ENCODE measurements at regions not wholly inside any gene's neighbourhood (a gene's known extent, or its start where the extent isn't known, plus 50 kb on each side); places are given as distances from the start of the nearest gene placed in this dataset.
"Not testable (repeated sequence)": the region's sequence is repeated elsewhere in the genome, so short reads cannot be mapped to it uniquely, and the experiment has no call there.

DNA sequence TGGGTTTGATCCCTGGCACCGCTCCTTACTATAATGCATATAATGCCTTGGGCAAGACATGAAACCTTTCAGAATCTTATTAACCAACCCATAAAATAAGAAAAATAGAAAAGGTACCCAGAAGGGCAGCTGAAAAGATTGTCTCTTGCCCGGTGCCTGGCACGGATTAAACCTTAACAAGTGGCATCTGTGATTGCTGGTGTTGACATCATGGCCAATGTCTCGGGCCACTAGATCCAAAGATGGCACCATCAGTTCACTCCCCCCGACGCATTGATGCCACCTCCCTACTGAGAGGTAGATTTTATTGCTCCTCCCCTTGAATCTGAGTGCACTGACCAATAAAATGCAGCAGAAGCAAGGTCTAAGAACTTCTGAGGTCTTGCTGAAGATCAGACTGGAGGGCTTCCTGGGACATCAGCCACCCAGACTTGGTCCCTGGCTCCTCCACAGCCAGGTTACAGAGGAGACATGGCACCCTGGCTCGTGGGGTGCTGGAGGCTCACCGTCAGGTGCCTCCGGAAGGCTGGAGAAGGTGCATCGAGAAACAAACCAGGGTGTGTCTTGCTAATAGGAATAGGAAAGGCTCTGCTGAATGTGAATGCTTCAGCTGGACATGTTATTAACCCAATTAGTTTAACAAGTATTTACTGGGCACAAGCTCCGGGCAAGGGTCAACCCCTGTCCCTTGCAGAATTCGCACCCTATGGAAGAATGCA lies 80.0 kb upstream of the COL5A1 start:
- DNase-seq (ENCODE audit: low spot score), result no peak

DNA sequence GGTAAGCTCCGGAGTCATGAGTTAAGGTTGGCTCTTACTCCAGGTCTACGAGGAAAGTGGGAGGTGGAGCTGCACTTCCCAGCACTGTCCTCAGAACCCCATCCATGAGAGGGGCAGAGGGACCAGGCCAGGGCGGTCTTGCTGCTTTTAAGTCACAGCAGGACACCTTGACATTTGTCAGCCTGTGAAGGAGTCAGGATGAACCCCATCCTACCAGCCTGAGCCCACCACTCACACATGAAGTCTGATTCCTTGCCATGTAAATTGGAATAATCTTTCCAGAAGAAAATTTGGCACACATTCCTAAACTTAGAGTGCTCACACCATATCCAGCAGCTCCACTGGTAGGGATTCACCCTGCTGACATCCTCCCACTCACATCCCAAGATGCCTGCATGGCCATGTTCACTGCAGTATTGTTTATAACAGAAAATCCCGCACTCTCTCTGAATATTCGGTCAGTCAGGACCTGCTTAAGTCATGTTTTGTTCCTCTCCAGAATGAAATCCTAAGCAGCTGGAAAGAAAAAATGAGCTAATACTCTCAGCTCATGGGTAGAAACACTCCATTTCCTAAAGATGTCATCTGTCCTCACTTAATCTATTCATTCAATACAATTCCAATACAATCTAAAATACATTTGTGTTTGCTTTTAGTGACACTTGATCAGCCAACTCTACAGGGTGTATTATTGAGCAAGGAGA lies 79.3 kb upstream of the COL5A1 start:
- DNase-seq (ENCODE audit: low spot score), result no peak

DNA sequence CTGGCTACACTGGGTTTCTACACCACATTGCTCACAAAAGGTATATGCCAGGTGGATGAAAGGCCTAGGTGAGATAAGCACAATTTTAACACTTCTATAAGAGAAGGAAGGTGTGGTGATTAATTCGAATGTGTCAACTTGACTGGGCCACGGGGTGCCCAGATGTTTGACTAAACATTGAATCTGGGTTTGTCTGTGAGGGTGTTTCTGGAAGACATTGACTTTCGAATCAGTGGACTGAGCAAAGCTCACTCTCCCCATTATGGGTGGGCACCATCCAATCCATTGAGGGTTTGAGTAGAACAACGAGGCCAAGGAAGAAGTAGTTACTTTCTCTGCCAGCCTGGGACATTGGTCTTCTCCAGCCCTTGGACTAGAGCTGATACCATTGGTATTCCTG lies 78.2 kb upstream of the COL5A1 start:
- no peak for DNase-seq (ENCODE audit: low spot score)

DNA sequence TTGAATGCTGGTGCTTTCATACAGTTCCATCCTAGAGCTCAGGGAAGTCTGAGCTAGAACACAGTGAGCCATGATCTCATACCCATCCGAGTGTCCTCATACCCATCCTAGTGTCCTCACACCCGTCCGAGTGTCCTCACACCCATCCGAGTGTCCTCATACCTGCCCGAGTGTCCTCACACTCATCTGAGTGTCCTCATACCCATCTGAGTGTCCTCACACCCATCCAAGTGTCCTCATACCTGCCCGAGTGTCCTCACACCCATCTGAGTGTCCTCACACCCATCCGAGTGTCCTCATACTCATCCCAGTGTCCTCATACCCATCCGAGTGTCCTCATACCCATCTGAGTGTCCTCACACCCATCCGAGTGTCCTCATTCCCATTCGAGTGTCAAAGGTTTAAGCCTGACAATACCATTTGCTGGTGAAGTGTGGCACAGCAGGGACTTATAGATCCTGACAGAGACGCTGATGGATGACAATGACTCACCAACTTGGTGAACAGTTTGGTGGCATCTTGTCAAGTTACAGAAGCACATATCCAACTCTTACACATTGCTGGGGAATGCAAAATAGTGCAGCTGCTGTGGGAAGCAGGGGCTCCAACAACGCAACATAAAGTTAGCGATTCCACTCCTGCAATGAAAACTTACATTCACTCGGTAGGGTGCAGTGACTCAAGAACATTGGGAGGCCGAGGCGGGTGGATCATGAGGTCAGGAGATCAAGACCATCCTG lies 77.0 kb upstream of the COL5A1 start:
- peak; percentile 33 for DNase-seq (ENCODE audit: low spot score)

DNA sequence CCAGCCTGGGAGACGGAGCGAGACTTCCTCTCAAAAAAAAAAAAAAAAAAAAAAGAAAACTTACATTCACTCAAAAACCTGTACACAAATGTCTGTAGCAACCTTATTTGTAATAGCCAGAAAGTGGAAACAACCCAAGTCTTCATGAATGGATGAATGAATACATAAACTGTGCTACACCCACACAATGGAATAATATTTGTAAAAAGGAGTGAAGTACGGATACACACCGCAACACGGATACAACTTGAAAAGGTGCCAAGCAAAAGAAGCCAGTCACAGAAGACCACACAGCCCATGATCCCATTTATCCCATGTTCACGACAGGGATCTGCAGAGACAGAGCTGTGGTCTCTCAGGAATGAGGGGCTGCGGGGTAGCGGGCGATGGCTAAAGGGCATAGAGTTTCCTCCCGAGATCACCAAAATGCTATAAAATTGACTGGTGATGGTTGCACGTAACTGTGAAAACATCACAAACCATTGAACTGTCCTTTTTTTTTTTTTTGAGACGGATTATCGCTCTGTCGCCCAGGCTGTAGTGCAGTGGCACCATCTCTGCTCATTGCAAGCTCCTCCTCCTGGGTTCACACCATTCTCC lies 76.2 kb upstream of the COL5A1 start:
- no peak for DNase-seq (ENCODE audit: low spot score)

DNA sequence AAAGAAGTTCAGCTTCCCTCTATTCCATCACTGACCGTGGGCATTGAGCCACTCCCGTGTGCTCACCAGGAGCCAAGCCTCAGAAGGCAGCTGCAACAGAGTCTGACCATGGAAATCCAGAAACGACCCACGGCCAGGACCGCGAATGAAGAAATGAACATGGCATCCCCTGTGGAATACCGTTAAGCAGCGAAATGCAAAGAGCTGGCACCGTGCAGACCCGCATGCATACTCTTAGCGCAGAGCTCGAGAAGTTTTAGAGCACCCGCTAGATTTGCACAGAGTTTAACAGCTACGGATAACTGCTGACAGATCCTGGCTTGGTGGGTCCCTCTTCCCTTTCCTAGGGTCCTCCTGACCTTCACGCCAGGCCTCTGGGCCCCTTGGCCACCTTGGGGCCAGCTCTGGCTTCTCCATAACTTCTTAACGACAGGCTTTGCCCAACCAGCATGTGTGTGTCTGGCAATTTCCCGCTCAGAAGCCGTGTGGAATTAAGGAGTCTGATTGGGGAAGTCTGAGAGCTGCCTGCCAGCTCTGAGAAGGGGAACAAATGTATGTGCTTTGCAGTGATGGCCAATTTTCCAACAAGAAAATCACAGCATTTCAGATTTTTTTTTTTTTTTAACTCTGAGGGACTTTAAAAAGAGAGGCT lies 75.3 kb upstream of the COL5A1 start:
- DNase-seq (ENCODE audit: low spot score), result no peak

DNA sequence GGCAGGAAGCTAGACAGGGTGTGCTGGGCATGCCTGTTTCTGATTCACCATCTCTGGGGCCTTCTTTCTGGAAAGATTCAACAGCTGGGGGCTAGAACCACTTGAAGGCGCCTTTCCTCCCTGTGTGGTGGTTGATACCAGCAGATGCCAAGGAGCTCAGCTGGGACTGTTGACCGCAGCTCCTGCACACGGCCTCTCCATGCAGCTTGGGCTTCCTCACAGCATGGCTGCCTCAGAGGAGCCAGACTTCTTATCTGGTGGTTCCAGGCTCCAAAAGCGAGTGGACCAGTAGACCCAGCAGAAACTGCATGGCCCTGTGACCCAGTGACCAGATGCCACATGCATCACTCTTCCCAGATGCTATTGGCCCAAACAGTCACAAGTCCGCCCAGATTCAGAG lies 74.7 kb upstream of the COL5A1 start:
- no peak for DNase-seq (ENCODE audit: low spot score)

DNA sequence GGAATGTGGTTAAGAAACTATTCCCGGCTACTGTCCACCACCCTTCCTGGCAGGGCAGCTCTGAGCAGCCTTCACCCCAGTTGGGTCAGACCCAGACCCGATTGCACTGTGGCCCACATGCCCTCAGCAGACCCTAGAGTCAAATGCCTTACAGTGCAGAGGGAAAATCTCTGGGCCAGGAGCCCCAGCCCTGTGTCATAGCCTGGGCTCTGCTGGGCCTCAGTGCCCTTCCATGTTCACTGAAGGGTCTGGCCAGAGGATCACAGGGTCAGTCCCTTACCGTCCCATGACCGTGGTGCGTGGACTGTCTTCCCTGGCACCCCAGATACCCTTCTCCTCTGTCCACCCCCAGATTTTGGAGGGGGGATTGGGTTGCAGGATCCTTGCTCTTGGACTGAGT lies 73.5 kb upstream of the COL5A1 start:
- no peak for DNase-seq (ENCODE audit: low spot score)

DNA sequence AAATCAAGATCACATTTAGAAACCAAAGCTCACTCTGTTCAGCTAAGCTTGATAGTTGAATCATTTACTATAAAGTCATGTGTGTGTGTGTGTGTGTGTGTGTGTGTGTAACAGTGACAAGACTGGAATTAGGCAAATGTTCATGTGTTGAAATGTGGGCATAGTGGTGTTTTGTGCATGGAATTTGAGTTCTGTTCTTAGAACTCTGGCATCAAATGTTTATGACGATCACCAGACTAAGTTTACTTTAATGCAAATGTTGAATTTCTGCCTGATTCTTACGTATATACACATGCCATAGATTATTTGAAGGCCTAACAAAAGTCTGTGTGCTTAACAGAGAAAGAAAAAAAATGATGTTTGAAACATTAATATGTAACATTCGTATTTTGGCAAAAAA lies 72.8 kb upstream of the COL5A1 start:
- no peak for DNase-seq (ENCODE audit: low spot score)

DNA sequence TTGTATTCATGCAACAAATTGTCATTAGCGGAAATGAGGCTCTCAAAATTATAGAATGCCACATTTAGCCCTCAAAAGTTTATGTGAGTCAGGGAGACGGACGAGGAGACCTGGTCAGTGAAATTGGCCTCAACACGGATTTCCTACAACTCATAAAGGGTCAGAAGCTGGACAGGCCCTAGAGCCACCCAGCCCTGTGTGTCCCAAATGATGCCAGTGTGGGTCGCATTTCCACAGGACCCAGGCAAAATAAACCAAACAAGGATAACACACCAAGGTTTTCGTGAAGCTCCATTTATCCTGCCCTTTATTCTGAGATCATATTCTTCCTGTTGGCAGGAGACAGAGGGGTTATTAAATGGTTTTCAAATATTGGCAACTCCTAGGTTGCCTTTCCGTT lies 72.0 kb upstream of the COL5A1 start:
- no peak for DNase-seq (ENCODE audit: low spot score)

DNA sequence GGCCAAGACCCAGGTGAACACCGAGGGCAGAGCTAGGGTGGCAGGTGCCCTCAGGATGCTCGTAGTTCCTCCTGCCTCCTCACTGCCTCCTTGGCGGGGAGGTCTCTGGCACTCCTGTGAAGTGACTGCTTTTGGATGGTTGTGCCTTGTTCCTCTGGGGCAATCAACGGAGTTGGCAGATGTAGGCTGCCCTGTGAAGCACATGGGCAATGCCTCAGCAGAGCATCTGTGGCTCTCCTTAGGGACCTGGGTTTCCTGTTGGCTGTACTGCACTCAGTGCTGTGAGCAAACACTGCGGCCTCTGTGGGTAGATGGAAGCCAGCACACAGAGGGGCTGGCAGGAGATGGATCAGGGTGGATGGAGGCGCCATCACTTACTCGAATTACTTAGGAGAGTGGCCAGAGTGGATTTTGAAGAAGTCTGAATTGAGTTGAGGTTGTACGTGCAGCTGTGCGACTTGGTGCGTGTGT lies 71.4 kb upstream of the COL5A1 start:
- no peak for DNase-seq (ENCODE audit: low spot score)

DNA sequence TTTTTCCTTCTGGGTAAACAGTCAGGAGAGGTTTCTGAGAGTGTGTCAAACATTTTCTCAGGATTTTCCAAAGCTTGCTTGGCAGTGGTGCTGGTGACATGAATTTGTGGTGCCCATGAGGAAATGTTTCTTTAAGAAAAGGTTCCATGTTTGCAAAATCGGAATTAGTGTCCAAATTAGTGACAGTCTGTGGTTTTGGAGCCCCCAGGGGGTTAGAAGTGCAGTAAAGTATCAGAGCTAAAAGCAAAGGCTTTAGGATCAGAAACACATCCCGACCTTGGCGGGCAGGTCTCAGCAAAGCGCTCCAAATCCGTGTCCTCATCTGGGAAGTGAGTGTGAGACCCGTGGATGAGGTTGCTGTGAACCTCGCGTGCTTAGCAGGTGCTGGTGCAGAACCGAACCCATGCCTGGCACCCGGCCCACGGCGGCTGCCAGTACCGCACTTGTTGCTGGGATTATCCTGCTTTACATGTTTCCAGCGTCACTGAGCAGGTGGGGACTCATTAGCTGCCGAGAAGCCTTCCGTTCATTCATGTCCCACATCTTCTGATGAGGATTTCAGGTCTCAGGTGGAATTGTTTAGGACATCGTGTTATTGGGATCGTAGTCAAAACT lies 70.8 kb upstream of the COL5A1 start:
- no peak for DNase-seq (ENCODE audit: low spot score)

DNA sequence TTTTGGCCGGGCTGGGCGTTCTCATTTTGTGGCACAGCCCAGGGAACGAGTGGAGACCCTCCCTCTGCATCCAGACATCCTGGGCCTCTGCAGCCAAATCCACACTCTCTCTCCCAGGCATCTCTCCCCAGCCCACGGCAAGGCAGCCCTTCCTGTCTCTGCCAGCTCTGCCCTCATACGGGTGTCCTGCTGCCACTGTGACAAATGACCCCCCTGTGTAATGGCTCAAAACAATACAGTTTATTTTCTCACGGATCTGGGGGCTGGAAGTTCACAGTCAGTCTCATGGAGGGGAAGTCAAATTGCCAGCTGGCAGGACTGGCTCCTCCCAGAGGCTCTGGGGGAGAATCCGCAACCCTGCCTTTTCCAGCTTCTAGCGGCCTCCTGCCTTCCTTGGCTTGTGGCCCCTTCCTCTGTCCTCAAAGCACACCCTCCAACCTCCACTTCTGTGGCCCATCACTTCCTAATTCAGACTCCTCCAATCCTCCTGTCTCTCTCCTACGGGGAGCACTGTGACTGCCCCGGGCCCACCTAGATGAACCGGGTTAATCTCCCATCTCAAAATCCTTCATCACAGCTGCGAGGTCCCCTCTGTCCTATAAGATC lies 70.2 kb upstream of the COL5A1 start:
- no peak for DNase-seq (ENCODE audit: low spot score)

DNA sequence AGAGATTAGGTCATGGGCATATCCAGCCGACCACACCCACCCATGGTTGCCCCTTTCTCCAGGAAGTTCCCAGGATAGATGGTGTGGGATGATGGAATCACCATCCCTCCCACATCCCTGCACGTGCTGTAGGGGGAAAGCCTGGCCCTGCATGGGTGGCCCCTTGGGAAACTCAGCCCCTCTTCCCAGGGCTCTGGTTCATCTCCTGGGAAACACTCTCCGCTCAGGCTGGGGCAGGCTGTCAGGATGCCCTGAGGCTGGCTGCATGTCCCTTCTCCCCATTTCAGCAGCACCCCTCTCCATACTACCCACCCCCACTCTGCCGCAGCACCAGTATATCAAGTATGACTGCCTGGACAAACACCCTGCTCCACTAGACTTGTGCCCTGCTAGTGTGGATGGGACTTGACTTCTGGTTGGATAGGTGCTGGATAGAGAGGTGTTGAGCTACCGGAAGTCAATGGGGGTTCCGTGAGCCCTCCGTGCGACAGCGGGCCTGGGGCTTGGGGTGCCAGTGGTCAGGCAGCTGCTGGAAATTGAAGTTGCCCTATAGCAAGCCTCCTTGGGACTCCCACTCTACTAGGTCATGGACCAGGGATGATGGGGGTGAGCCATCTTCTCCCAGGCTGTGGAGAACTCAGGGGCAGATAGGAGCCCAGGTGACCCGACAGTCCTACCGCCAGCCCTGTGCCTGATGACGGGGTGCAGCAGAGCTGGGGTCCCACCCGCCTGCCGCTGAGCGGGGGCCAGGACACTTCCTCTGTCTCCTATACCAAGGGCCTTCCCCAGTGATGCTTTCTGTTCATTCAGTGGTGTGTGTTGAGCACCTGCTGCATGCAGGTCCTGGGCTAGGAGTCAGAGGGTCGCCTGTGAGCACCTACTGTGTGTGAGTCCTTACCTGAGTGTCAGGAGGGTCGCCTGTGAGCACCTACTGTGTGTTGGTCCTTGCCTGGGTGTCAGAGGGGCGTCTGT lies 69.4 kb upstream of the COL5A1 start:
- DNase-seq (ENCODE audit: low spot score), result no peak

DNA sequence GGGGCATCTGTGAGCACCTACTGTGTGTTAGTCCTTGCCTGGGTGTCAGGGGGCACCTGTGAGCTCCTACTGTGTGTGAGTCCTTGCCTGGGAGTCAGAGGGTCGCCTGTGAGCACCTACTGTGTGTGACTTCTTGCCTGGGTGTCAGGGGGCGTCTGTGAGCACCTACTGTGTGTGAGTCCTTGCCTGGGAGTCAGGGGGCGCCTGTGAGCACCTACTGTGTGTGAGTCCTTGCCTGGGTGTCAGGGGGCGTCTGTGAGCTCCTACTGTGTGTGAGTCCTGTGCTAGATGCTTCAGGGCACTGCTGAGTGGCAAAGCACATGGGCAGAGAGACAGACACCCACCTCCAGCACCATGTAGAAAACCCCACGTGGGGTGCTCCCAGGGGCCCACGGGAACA lies 66.9 kb upstream of the COL5A1 start:
- DNase-seq (ENCODE audit: low spot score), result not testable (repeated sequence)

DNA sequence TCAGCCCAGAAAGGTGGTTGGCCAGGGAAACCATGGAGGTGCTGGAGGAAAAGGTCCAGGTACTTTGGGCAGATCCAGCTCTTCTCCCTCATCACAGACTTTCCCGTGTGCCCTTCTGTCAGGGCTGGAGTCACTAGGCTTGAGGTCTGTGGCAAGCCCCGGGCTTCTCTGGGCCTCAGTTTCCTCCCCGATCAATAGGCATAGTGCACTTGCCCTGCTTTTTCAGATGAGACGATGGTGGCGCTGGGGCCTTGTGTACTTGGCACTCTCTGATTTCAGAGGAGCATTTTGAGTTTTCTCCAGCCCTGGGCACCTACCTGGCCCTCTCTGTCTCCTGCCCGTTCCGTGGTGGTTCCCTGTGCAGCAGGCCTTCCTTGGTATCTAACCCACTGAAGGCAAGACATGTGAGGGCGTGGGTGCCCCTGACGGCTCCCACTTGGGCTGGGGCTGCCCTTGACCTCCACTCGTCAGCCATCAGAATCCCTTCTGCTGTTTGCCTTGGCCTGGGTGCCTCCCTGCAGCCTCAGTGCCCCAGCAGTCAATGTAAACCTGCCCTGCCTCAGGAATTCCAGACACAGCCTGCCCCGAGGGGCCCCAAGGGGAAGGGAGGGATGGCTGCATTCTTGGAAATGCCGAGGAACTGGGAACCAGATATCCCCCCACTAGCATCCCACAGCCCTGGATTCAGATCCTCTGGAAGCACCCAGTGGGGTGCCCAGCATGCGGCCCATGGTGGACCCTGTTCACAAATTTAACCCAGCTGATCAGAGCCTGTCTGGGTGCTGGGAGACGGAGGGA lies 66.3 kb upstream of the COL5A1 start:
- DNase-seq (ENCODE audit: low spot score), result no peak

DNA sequence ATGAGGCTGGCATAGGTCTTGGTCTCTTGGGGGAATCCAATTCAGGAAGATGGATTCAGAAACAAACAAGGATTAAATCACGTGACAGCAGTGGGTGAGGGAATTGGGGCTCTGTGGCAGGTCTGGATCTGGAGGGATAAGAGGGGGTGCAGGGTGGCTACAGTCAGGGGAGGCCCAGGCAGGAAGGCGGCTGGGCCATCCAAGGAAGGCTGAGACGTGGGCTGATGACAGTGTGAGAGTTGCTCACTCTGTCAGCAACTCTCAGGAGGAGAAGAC lies 65.8 kb upstream of the COL5A1 start:
- DNase-seq (ENCODE audit: low spot score), result no peak

DNA sequence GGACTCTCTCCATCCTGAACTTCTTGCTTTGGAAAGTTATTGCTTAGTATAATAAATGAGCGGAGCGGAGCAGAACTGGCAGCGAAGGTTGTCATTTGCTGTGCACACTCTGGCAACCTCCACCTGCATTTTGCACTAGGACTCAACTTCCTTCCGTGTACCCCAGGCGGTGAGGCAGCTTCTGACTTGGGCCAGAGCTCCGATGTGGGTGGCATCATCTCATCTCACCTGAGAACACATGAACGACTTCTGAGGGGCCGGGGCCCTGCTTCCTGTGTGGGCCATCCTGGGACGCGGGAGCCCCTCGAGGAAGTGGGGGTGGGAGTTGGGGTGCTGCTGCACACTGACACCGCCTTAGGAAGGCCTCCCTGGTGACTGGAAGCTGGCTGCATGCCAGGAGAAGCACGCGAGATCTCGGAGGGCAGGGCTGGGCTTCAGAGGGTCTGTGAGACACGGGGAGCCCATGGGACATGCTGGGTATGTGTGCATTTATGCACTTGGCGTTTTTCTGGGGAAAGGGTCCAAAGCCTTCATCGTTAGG lies 56.5 kb upstream of the COL5A1 start:
- no peak for DNase-seq (ENCODE audit: low spot score)
